Testis (tissue), 2 donors: ENCODE measurements at regions not wholly inside any gene's neighbourhood (a gene's known extent, or its start where the extent isn't known, plus 50 kb on each side); places are given as distances from the start of the nearest gene placed in this dataset.

ENCODE experiments used
- DNase-seq: peaks from one replicate; pipeline ENCODE4 v3.0.0-alpha.2; 2019
- H3K27ac ChIP-seq, 2 donors: fragments of 200-600 bp; sonication (generic); one replicate each; pipeline ENCODE4 v1.5.1; 2019
- H3K27me3 ChIP-seq: fragments of 200-600 bp; sonication (generic); one replicate; pipeline ENCODE4 v1.5.1; 2019
- H3K36me3 ChIP-seq: fragments of 200-600 bp; sonication (generic); one replicate; pipeline ENCODE4 v1.5.1; 2017; ENCODE audit warnings: low read depth; ENCODE audit errors: missing control alignments
- H3K4me1 ChIP-seq: fragments of 200-600 bp; sonication (generic); one replicate; pipeline ENCODE4 v1.5.1; 2019
- H3K4me3 ChIP-seq, 2 donors: fragments of 200-600 bp; sonication (generic); one replicate each; pipeline ENCODE4 v1.5.1; 2017 to 2019
- H3K9me3 ChIP-seq: fragments of 200-600 bp; sonication (generic); one replicate; pipeline ENCODE4 v1.5.1; 2017
- CTCF ChIP-seq, 3 experiments: fragments of 450-650 bp in 2 of 3; fragments of 200-600 bp in 1 of 3; sonication (generic) in 1 of 3; IDR thresholded peaks; one replicate each; pipeline ENCODE4 v1.5.1; 2016 to 2019; ENCODE audit warnings: antibody characterized with exemption in 3 of 3, mild to moderate bottlenecking in 2 of 3, moderate library complexity in 1 of 3
- POLR2A ChIP-seq: fragments of 450-650 bp; IDR thresholded peaks from one replicate; pipeline ENCODE4 v1.6.1; 2017; ENCODE audit warnings: antibody characterized with exemption, mild to moderate bottlenecking, moderate library complexity
- WGBS, 2 donors: methylation state at CpG; one replicate each; pipeline ENCODE4 v1.1.5; 2018; 5-methylcytosine and 5-hydroxymethylcytosine counted together
- intact Hi-C: fragments of 100-400 bp; cut with DNase I; formaldehyde crosslinking; loops from one replicate; pipeline ENCODE4 v1.15.1; 2023; ENCODE audit warnings: low total_unique reads

- no peaks in the 10 kb centered on the region for H3K36me3 ChIP-seq
- TF ChIP-seq POLR2A (no peak), CTCF (IDR thresholded peaks at IDR 0.05) (no peak)
- no peak overlapping the region for H3K27ac ChIP-seq
- intact Hi-C loops = no loop called here
- 62 to 75% methylated on average over 2 of the region's 2 CpGs for WGBS, 2 donors
- peaks cover 3% of the 10 kb centered on the region for H3K4me1 ChIP-seq
- H3K9me3 ChIP-seq = no peaks in the 10 kb centered on the region
- no peak for DNase-seq
- no peaks in the 10 kb centered on the region for H3K27me3 ChIP-seq
- H3K4me3 ChIP-seq = no peak overlapping the region
These were observed 701.5 kb upstream of the ID4 start for GRCh38 chr6:19135706-19136105.

- Histone ChIP-seq H3K4me3 (no peak overlapping the region), H3K9me3 (no peaks in the 10 kb centered on the region), H3K36me3 (no peaks in the 10 kb centered on the region), H3K27ac (no peak overlapping the region), H3K27me3 (no peaks in the 10 kb centered on the region), H3K4me1 (peaks cover 3% of the 10 kb centered on the region)
- intact Hi-C loops = no loop called here
- TF ChIP-seq CTCF (IDR thresholded peaks at IDR 0.05) (no peak), POLR2A (no peak)
- 83 to 93% methylated on average over 4 of the region's 4 CpGs for WGBS, 2 donors
- no peak for DNase-seq
These were observed 699.7 kb upstream of the ID4 start for GRCh38 chr6:19137505-19137904.

GRCh38 chr6:19142275-19142674, 694.9 kb upstream of the ID4 start:
- Histone ChIP-seq H3K27ac (no peak overlapping the region), H3K27me3 (no peaks in the 10 kb centered on the region), H3K9me3 (no peaks in the 10 kb centered on the region), H3K4me3 (no peak overlapping the region), H3K4me1 (no peaks in the 10 kb centered on the region), H3K36me3 (no peaks in the 10 kb centered on the region)
- WGBS, 2 donors = 63 to 71% methylated on average over 5 of the region's 5 CpGs
- no peak for TF ChIP-seq CTCF (IDR thresholded peaks at IDR 0.05)
- no peak for TF ChIP-seq POLR2A
- no peak for DNase-seq
- intact Hi-C loops = no loop called here

GRCh38 chr6:19150307-19150706, 686.9 kb upstream of the ID4 start:
- DNase-seq = no peak
- no peak for TF ChIP-seq CTCF (IDR thresholded peaks at IDR 0.05)
- no peak for TF ChIP-seq POLR2A
- no peaks in the 10 kb centered on the region for H3K9me3 ChIP-seq
- H3K27me3 ChIP-seq = no peaks in the 10 kb centered on the region
- H3K27ac ChIP-seq = no peak overlapping the region
- no peak overlapping the region for H3K4me3 ChIP-seq
- intact Hi-C loops = no loop called here
- no peaks in the 10 kb centered on the region for H3K4me1 ChIP-seq
- no peaks in the 10 kb centered on the region for H3K36me3 ChIP-seq
- WGBS, 2 donors = 80 to 85% methylated on average over 3 of the region's 3 CpGs

- no peak overlapping the region for H3K27ac ChIP-seq
- 61 to 66% methylated on average over 7 of the region's 7 CpGs for WGBS, 2 donors
- no peak for DNase-seq
- no peak overlapping the region for H3K4me3 ChIP-seq
- intact Hi-C loops = no loop called here
- TF ChIP-seq POLR2A = no peak
- no peak for TF ChIP-seq CTCF (IDR thresholded peaks at IDR 0.05)
- no peaks in the 10 kb centered on the region for H3K9me3 ChIP-seq
- H3K36me3 ChIP-seq = no peaks in the 10 kb centered on the region
- H3K4me1 ChIP-seq = no peaks in the 10 kb centered on the region
- H3K27me3 ChIP-seq = no peaks in the 10 kb centered on the region
These were observed 683.7 kb upstream of the ID4 start for GRCh38 chr6:19153270-19153980.
